Stomach (tissue), 8 donors: ENCODE measurements at regions not wholly inside any gene's neighbourhood (a gene's known extent, or its start where the extent isn't known, plus 50 kb on each side); places are given as distances from the start of the nearest gene placed in this dataset.

Source experiments
- DNase-seq, 2 donors: peaks; one replicate each; pipeline versions ENCODE4 v3.0.0 to v3.0.0-alpha.2; 2013 to 2019
- H3K27ac ChIP-seq, 5 donors: fragments of 200-600 bp in 4 of 5; sonication (generic) in 4 of 5; one replicate each; pipeline ENCODE4 v1.5.1; 2013 to 2019; ENCODE audit warnings: mild to moderate bottlenecking in 1 of 5, moderate library complexity in 1 of 5
- H3K27me3 ChIP-seq, 3 donors: fragments of 200-600 bp; sonication (generic); one replicate each; pipeline ENCODE4 v1.5.1; 2017 to 2019; ENCODE audit warnings: mixed run types in 1 of 3
- H3K36me3 ChIP-seq, 4 donors: fragments of 200-600 bp; sonication (generic); 1 replicate in 3 of 4; 2 replicates in 1 of 4; pipeline ENCODE4 v1.5.1; 2016 to 2019
- H3K4me1 ChIP-seq, 4 donors: fragments of 200-600 bp; sonication (generic); one replicate each; pipeline ENCODE4 v1.5.1; 2016 to 2019
- H3K4me3 ChIP-seq, 4 donors: fragments of 200-600 bp; sonication (generic) in 3 of 4; one replicate each; pipeline ENCODE4 v1.5.1; 2016 to 2019; ENCODE audit warnings: mild to moderate bottlenecking in 1 of 4
- H3K9me3 ChIP-seq, 4 donors: fragments of 200-600 bp; sonication (generic); one replicate each; pipeline ENCODE4 v1.5.1; 2016 to 2019
- EP300 ChIP-seq: sonication (generic); formaldehyde crosslinking; IDR thresholded peaks from one replicate; pipeline ENCODE4 v1.6.1; 2017; ENCODE audit warnings: antibody characterized with exemption
- POLR2A ChIP-seq, 4 donors: fragments of 450-650 bp; IDR thresholded peaks; one replicate each; pipeline ENCODE4 v1.6.1; 2016; ENCODE audit warnings: antibody characterized with exemption in 4 of 4, control low read depth in 2 of 4, mild to moderate bottlenecking in 1 of 4, moderate library complexity in 1 of 4
- POLR2AphosphoS5 ChIP-seq, 3 donors: sonication (generic); formaldehyde crosslinking; IDR thresholded peaks; one replicate each; pipeline ENCODE4 v1.6.1; 2016; ENCODE audit warnings: antibody characterized with exemption in 3 of 3
- WGBS, 5 donors: extraction: QIAGEN DNeasy Blood & Tissue Kit in 3 of 5; methylation state at CpG; one replicate each; pipeline versions ENCODE4 v1.1.5 to v1.1.7; 2013 to 2018; 5-methylcytosine and 5-hydroxymethylcytosine counted together
- intact Hi-C: fragments of 100-400 bp; cut with DNase I; formaldehyde crosslinking; loops from one replicate; pipeline ENCODE4 v1.15.1; 2023; ENCODE audit warnings: low total_unique reads
- TF ChIP-seq, protein P1 (sequence below), 7 experiments: fragments of 450-650 bp in 4 of 7; fragments of 200-600 bp in 3 of 7; sonication (generic) in 3 of 7; IDR thresholded peaks; one replicate each; pipeline ENCODE4 v1.5.1; 2016 to 2019; ENCODE audit warnings: antibody characterized with exemption in 7 of 7, control low read depth in 2 of 7, mild to moderate bottlenecking in 1 of 7
- donor health status: healthy with polysubstance abuse.
- donor health status: Bipolar disorder and iron deficiency.
- donor health status: healthy.

DNA sequence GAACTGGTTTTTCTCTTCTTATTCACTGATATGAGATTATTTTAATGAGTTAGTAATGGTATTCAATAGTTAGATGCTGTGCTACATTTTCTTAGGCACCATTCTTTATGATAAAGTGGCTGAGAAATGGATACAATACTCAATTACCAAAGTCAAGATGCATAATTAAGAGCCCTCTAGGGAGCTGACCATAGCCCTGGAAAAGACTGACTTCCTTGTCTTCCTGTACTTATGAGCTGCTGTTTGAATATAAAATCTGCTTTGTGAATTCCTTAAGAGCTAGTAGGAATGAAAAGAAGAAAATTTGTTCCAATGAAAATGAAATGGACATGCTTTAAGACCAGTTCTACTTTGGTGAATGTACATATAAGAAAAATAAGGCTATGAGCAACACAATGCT is 452.3 kb downstream of the KCNA4 start:
- peaks cover 0 to 5% (median 0%) of the 10 kb centered on the region in 4 donors for H3K9me3 ChIP-seq
- no peak overlapping the region for H3K27ac ChIP-seq
- no peak for DNase-seq
- no peaks in the 10 kb centered on the region for H3K4me1 ChIP-seq
- intact Hi-C loops = no loop called here
- H3K4me3 ChIP-seq = no peak overlapping the region
- no peaks in the 10 kb centered on the region for H3K36me3 ChIP-seq
- no peaks in the 10 kb centered on the region for H3K27me3 ChIP-seq
- TF ChIP-seq POLR2A (IDR thresholded peaks at IDR 0.05) (no peak), EP300 (no peak), POLR2AphosphoS5 (IDR thresholded peaks at IDR 0.05) (no peak)
- TF ChIP-seq, protein P1, sequence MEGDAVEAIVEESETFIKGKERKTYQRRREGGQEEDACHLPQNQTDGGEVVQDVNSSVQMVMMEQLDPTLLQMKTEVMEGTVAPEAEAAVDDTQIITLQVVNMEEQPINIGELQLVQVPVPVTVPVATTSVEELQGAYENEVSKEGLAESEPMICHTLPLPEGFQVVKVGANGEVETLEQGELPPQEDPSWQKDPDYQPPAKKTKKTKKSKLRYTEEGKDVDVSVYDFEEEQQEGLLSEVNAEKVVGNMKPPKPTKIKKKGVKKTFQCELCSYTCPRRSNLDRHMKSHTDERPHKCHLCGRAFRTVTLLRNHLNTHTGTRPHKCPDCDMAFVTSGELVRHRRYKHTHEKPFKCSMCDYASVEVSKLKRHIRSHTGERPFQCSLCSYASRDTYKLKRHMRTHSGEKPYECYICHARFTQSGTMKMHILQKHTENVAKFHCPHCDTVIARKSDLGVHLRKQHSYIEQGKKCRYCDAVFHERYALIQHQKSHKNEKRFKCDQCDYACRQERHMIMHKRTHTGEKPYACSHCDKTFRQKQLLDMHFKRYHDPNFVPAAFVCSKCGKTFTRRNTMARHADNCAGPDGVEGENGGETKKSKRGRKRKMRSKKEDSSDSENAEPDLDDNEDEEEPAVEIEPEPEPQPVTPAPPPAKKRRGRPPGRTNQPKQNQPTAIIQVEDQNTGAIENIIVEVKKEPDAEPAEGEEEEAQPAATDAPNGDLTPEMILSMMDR (IDR thresholded peaks at IDR 0.05) = no peak

DNA sequence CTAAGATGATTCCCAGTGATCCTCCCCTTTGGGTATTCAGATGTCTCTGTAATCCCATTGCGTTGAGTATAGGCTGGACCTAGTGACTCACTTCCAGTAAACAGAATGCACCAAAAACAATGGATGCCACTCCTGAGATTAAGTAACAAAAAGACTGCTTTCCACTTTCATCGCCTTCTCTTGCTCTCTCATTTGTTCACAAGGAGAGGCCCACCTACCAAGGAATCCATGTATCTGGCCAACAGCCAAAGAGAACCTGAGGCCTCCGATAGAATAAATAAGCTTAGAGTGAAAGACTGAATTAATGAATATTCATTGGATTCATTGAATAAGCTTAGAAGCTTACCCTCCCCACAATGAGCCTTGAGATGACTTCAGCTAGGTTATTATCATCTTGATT is 454.6 kb downstream of the KCNA4 start:
- WGBS, 5 donors = 63 to 86% (median 70%) methylated on average over 3 of the region's 3 CpGs
- no peak for DNase-seq
- peaks cover 0 to 5% (median 0%) of the 10 kb centered on the region in 4 donors for H3K9me3 ChIP-seq
- no peak overlapping the region for H3K27ac ChIP-seq
- intact Hi-C loops = no loop called here
- no peaks in the 10 kb centered on the region for H3K36me3 ChIP-seq
- no peaks in the 10 kb centered on the region for H3K4me1 ChIP-seq
- no peaks in the 10 kb centered on the region for H3K27me3 ChIP-seq
- TF ChIP-seq EP300 (no peak), POLR2A (IDR thresholded peaks at IDR 0.05) (no peak), POLR2AphosphoS5 (IDR thresholded peaks at IDR 0.05) (no peak)
- TF ChIP-seq, protein P1 (IDR thresholded peaks at IDR 0.05) = no peak
- no peak overlapping the region for H3K4me3 ChIP-seq

DNA sequence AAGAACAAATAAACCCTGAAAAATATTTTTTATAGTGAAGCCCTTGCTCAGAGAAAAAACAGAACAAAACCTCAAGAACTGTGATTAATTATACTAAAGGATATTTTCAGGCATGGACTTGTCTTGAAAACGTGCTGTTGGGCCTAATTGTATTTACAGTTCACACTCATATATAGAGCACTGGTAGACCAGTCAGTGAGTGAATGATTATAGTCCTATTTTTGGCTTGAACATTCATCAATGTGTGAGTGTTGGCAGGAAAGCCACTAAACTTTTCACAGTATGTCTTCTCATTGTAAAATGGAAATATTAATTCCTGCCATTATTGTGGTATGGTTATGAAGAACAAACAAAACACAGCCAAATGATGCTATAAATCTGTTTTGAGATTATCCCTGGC is 462.8 kb downstream of the KCNA4 start:
- TF ChIP-seq, protein P1 (IDR thresholded peaks at IDR 0.05) = no peak
- TF ChIP-seq POLR2AphosphoS5 (IDR thresholded peaks at IDR 0.05) (no peak), POLR2A (IDR thresholded peaks at IDR 0.05) (no peak), EP300 (no peak)
- 6 to 25% (median 11%) methylated on average over 1 of the region's 1 CpG for WGBS, 5 donors
- Histone ChIP-seq H3K4me3 (no peak overlapping the region), H3K4me1 (no peaks in the 10 kb centered on the region), H3K27me3 (no peaks in the 10 kb centered on the region), H3K9me3 (no peaks in the 10 kb centered on the region), H3K27ac (no peak overlapping the region), H3K36me3 (no peaks in the 10 kb centered on the region)
- intact Hi-C loops = no loop called here
- peak in 1 of 2 donors; percentile 33 for DNase-seq

DNA sequence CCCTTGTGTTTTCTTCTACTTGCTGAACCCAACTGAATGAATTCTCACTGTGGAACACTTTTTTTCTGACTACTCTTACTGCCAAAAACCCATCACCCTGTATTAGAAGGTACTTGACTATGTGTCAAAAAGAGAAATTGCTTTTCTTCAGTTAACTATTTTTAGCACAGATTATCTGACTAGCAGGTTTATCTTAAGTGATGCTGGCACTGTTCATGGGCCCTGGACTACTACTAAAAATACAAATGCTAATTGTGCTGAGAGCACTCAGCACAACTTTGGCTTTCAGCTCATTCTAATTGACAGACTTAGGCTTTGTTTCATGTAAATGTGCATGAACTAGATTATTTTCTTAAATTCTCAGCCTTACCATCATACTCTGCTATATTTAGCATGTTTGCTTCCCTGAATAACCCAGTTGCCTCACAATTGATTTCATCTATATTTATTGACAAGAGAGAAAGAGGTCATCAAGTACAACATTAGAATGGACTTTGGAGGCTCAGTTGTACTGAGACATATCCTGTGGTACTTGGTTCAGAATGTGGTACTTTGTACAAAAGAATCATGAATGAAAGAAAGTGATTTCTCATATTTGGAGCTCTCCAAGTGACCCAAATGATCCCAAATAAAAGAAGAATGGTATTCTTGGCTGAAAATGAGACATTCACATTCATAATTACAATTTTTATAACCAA is 478.3 kb downstream of the KCNA4 start:
- TF ChIP-seq EP300 (no peak), POLR2AphosphoS5 (IDR thresholded peaks at IDR 0.05) (no peak), POLR2A (IDR thresholded peaks at IDR 0.05) (no peak)
- TF ChIP-seq, protein P1 (IDR thresholded peaks at IDR 0.05) = no peak
- Histone ChIP-seq H3K27me3 (no peaks in the 10 kb centered on the region), H3K9me3 (no peaks in the 10 kb centered on the region), H3K4me3 (no peak overlapping the region), H3K4me1 (no peaks in the 10 kb centered on the region), H3K36me3 (no peaks in the 10 kb centered on the region), H3K27ac (no peak overlapping the region)
- intact Hi-C loops = no loop called here
- no peak for DNase-seq
